ENCODE measurements at regions not wholly inside any gene's neighbourhood (a gene's known extent, or its start where the extent isn't known, plus 50 kb on each side); places are given as distances from the start of the nearest gene placed in this dataset.

GRCh38 chr4:126183206-126183605 is 868.5 kb downstream of the FAT4 start:
- no peak for TF ChIP-seq CTCF (IDR thresholded peaks at IDR 0.05)

- TF ChIP-seq CTCF (IDR thresholded peaks at IDR 0.05), result no peak
Measured at GRCh38 chr4:126191536-126191935, 876.8 kb downstream of the FAT4 start.

GRCh38 chr4:126192506-126192905 is 877.8 kb downstream of the FAT4 start:
- TF ChIP-seq CTCF (IDR thresholded peaks at IDR 0.05), result no peak

GRCh38 chr4:126202226-126202625 is 887.5 kb downstream of the FAT4 start:
- no peak for TF ChIP-seq CTCF (IDR thresholded peaks at IDR 0.05)

- TF ChIP-seq CTCF (IDR thresholded peaks at IDR 0.05), result no peak
Measured at GRCh38 chr4:126207910-126208309, 893.2 kb downstream of the FAT4 start.

GRCh38 chr4:126209147-126209546 is 894.4 kb downstream of the FAT4 start:
- TF ChIP-seq CTCF (IDR thresholded peaks at IDR 0.05), result no peak

GRCh38 chr4:126213996-126214395 is 899.2 kb downstream of the FAT4 start:
- no peak for TF ChIP-seq CTCF (IDR thresholded peaks at IDR 0.05)

GRCh38 chr4:126215759-126216158 is 901.0 kb downstream of the FAT4 start:
- TF ChIP-seq CTCF (IDR thresholded peaks at IDR 0.05), result no peak
